GM19240 (cell line): ENCODE measurements at regions not wholly inside any gene's neighbourhood (a gene's known extent, or its start where the extent isn't known, plus 50 kb on each side); places are given as distances from the start of the nearest gene placed in this dataset.

Experiments
- DNase-seq: peaks from one replicate; pipeline ENCODE4 v3.0.0; 2011; ENCODE audit warnings: low spot score; ENCODE audit not compliant: insufficient read length

DNA sequence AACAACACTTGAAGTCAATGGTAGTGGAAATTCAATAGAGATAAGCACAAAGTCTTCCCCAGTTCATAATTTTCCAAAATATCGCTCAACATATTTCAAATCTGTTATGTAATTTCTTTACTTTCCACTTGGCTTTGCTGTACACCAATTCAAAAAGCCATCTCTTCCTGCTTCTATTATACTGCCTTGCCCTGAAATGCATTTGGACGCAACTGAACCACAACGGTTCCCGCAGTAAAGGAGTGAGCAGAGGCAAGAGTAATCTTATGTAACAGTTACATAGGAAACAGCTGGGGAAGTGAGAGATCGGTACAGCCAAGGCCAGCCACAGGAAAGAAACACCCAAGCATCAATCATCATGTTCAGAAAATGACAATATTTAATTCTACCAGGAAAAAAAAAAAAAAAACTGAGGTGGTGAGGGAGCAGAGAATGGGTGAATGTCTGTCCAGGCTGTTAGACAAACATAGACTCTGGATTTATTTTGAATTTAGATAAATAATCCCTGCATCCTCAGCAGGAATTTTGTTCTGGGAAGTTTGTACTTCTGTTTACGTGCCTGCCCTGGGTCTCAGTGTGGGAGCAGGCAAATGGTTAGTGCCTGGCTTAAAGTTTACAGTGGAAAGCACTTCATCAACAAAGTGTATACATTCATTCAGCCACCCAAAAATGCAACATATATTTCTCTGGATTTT is 392.2 kb downstream of the ETS1 start:
- no peak for DNase-seq

DNA sequence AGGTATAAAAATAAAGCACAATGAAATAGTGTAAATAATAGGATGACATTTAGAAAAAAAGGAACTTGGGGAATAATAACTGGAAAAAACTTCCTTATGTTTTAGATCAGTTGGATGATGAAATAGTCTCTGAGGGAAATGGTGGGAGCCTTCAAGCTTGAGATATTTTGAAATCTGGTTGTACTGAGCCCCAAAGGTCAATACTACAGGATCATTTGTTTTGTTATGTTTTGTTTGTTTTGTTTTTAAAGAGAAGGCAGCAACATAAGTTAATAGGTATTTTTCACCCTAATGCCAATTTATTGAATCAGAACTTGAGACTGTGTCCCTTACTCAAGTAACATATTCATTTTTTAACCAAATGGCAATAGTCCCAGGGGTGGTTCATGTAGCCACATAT is 393.1 kb downstream of the ETS1 start:
- no peak for DNase-seq

DNA sequence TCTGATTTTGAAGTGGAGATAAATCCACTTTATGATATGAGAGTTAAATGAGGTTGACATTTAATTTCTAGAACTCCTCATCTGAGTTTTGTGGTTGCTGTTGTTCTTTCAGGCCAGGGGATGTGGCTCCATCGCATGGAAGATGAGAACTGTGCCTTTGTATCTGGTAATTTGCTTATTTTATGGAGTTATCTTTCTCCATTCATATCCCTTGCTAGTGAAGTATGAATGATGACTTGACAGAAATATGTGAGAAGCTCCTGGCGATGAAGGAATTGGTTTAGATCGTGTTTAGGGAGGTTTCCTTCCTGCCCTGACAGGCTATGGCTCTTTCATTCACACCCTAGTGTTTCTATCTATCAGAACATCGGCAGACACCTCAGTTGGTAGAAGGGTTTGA is 393.7 kb downstream of the ETS1 start:
- DNase-seq, result no peak

DNA sequence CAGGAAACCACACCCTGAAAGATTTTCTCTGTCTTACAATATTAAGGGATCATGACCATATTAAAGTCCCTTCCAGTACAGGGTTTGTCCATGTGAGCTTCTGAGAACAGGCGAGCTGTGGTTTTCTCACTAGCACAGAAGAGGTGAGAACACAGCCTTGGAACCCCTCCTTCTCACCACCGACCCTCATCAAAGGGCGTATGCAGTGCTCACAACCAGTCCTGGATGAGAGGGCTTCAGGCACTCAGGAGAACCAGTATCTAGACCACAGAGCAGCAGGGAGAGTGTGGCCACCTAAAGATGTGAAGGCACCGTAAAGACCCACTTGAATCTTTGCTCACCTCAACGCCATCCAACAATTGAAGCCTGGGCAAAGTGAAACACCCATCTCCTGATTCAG is 397.0 kb downstream of the ETS1 start:
- DNase-seq, result no peak

DNA sequence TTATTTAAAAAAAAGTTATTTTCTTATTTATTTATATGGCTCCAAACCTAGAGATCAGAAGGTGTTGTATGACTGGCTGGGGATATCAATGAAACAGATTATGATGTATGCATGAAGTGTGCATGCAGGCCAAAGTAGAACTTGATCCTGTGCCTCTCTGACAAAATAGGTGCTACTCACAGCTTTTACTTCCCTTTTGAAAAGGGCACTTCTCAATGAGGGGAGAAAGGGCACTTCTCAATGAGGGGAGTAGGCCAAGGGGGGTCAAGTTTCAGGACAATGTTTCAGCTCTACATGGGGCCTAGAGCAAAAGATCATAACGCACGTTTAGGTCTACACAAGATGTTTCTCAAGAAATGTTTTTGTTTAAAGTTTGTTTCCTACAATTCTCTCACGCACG is 397.5 kb downstream of the ETS1 start:
- no peak for DNase-seq

DNA sequence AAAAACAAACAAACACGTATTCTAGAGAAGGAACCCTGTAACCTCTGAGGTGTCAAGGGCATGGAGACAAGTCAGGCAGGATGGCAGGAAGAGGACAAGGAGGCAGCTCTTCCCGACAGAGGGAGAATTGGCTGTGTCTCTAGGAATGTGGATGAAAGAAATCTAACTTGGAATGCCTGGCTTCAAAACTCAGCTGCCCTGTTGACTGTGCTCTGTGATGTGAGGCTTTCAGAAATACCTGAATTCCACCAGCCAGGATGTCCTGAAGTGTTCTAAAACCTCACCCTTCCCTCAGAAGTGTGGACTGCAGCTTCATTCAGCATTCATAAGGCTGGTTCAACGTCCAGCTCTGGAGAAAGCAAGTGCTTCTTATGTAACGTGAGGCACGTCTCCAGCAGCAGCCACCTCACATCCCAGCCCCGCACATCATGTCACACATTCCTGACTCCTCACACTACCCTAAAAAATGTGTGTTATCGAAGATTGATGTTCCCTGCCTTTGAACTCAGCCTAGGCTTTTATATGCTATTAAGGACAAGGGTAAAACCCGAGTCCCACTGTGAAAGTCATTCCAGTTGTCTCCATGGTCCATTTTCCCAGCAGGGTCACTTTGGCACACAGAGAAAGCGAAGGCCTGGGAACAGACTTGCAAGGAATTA is 398.9 kb downstream of the ETS1 start:
- no peak for DNase-seq

DNA sequence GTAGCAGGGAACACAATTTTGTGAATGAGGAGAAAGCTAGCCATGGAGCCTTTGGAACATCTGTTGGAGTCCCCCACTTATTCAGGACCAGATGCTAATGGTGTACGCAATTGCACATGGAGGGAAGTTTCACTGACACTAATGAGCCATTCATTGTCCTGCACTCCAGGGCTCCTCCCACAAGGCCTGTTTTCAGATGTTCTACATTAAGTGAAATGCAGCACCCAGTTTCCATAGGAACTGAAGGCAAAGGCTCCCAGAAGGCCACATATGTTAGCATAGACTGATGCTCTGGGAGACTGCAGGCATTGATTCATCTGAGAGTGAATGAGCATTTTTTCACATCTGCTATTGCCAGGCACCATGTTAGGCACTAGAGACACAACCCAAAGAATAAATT is 399.5 kb downstream of the ETS1 start:
- no peak for DNase-seq

DNA sequence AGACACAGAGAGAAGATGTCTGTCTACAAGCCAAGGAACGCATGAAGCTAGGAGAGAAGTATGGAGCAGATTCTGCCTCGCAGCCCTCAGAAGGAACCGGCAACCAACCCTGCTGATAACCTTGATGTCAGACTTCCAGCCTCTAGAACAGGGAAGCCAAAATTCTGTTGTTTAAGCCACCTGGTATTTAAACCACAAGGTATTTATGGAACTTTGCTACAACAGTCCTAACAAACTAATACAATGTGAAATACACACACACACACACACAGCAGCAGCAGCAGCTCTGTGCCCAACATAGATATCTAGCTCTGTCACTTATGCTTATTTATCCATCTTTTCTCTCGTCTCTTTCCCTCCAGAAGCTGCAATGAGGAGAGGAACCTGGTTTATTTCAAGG is 400.0 kb downstream of the ETS1 start:
- DNase-seq, result no peak

DNA sequence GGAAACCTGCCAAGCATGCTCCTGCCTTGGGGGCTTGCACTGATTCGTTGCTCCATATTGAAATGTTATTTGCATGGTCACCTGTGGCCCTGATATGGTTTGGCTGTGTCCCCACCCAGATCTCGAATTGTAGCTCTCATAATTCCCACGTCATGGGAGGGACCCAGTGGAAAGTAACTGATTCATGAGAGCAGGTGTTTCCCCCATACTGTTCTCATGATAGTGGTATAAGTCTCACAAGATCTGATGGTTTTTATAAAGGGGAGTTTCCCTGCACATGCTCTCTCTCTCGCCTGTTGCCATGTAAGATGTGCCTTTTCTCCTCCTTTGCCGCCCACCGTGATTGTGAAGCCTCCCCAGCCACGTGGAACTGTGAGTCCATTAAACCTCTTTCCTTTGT is 402.4 kb downstream of the ETS1 start:
- no peak for DNase-seq

DNA sequence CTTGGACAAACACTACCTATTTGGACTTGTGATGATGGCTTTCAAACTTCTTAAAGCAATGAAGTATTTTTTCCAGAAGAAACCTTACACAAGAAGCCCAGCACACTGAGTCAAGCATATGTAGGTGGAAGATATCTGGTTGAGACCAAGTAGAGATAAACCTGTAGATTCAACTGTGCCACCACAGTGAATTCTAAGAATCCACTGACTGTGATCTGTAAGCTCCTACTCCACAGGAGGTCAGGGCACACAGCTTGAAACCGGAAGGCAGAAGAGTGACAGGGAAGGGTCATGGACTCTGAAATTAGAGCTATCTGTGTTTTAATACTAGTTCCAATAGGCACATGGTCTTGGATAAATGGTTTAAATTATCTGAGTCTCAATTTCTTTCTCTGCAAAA is 404.5 kb downstream of the ETS1 start:
- no peak for DNase-seq

DNA sequence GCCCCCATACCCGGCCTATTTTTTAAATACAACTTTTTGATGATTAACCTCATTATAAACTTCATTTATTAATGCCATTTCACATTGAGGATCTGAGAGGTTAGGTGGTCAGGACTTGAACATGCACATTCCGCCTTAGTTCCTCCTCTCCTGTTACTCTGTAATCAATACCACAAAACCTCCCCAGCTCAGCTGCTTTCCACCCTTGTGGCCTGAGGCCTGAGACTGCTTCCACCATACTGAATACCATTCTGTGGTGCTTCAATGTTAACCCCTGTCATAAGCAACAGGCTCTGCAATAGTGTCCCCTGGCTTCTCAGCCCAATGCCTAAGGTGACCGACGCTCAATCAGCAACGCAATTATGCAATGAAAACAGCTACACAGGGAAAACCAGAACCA is 405.4 kb downstream of the ETS1 start:
- DNase-seq, result no peak

DNA sequence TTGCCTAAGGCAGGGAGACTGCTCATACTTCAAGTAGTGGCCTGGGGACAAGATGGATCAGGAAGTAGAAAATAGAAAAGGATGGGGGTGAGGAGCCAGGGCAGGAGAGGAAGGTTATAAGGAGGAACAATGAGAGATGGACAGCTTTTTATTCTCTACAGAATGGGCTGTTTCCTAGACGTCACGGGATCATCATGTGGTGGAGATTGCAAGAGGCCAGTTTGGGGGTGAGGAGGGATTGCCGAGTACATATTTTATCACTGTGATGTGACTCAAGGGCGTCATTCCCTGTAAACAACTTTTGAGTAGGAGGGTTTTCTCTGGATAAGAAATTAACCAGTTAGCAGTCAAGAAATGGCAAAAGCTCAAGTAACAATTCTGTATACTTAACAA is 406.3 kb downstream of the ETS1 start:
- DNase-seq, result no peak

DNA sequence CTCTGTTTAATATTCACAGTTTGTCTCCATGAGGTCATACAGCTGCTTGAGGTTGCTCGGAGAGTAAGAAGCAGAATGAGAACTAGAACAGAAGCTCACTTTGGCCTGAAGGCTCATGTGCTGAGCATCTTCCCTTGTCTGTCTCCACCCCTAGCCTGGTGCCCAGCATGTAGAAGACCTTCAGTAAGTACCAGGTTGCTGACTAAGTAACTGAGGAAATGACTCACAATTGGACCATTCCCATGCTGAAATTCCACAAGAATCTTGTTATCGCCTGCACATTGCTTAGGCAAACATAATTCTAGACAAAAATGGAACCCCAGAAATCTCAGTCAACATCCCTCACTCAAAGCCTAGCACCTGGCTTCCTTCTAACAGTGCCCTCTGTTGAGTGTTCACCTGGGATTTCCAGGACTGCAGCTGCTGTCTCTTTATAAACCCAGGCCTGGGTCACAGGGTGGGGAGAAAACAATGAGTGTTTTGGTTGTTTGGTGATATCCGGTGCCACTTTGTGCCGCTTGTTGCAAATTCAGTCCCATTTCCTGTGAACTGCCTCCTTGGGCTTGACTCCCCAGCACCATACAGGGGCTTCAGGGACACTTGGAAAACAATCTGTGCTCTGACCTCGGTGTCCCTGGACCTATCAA is 406.8 kb downstream of the ETS1 start:
- no peak for DNase-seq

DNA sequence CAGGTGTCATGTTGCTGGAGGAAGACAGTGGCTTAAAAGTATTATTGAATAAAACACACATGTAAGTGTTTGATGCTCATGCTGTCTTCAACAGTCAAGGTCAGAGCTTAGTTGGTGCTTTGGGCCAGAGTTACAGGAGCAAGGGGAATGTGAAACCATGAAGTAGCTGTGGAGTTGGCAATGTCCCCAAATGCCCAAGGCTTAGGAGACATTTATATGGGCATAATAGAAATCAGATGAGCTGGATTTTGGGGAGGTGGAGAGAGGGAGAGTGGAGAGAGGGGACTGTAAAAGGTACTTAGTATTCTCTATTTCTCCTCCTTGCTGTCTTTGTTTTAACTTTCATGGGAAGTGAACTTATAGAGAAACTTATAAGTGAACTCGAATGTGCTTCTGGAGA is 407.8 kb downstream of the ETS1 start:
- no peak for DNase-seq

DNA sequence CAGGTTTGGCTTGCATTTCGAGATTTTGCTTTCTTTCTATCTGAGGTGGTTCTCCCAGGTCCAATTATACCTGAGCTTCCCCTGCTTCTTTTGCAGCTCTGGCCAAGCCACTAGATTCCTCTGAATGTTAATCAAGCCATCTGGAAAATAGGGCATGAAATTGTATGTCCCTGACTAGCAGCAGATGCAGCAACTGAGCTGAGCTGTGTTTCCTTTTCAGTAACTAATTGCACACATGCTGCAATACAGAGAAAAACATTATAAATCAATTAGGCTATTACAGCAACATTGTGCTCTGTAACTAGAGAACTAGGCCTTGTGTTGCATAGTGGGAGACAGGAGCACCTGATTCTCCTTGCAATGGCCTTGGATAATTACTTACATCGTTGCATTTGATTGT is 408.3 kb downstream of the ETS1 start:
- no peak for DNase-seq

DNA sequence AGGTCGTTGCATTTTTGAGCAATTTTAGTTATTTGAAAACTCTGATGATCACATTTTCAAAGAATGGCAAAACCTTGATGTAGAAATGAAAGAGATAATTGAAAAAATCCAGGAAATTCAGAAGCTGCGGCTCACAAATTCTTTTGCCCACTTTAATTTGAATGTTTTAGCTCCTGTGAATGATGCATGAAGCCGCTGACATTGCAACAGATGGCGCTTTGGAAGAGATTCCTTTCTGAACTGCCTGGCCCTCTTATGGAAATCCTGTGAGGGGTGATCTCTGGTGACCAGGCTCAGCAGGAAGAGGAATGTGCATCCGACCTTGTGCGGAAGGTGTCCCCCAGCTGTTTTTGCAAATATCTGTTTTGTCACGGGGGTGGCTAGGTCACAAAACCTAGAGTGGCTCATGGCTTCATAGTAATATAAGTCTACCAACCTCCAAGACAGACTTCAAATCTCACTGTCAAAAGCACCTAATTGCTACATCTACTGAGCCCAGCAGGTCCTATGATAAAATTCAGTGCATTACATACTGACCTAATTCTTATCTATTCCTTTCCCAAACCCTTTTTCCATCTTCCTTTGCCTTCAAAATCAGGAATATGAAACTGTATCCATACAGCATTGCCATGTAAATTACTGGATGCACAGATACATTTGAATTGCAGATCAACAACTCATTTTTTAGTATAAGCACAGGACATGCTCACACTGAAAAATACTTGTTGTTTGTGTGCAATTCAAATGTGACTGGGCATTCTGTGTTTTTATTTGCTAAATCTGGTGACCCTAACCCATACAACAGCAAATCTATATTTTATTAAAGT is 412.7 kb downstream of the ETS1 start:
- no peak for DNase-seq

DNA sequence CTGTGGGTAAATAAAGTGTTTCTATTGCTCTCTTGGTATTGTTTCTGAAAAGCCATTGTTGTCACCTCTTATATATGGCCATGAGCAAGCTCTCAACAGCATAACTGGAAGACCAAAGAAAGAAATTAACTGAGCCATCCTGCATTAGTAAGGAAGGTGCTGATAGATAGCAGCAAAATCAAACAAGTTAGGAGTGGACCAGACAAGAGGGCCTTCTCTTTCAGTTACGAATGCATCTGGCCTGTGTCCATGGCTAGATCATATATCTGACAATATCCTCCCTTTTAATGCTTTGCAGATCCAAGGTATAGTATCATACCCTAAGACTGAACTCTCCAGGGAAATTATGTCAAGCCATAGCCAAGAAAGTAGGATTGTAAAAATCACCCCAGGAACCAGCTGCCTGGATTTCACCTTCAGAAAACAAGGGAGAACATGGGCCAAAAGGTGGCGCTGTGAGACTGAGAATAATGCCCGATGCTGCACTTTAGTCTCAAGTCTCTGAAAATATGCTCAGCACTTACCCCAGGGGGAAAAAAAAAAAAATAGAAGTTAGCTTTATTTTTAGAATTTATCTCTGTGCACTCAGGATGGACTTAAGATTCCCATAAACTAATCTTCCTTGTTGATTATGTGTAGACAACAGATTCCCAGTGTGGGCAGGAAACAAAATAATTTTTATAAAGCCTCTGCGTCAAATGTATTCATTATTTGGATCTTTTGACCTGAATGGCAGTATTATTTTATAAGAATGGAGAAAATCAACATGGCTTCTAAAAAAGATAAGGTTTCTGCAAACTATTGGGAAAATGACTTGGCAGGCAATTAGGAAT is 415.1 kb downstream of the ETS1 start:
- peak; percentile 15 for DNase-seq

DNA sequence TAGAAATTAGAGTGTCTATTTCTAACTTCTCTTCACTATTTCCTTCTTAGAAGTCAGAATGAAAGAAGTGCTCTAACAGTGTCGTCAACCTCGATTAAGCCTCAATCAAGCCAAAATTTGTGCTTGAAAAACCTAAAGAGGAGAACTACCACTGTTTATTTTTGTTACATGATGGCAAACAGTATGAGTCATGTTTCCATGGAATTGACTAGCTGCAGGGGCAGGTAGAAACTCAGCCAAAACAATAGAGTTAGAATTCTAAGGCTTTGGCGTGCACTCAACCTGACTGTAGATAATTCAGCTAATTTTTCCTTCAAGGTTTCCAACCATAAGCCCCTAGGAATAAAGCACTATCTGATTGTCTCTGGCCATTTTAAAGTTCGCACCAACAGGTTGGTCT is 415.9 kb downstream of the ETS1 start:
- DNase-seq, result no peak

DNA sequence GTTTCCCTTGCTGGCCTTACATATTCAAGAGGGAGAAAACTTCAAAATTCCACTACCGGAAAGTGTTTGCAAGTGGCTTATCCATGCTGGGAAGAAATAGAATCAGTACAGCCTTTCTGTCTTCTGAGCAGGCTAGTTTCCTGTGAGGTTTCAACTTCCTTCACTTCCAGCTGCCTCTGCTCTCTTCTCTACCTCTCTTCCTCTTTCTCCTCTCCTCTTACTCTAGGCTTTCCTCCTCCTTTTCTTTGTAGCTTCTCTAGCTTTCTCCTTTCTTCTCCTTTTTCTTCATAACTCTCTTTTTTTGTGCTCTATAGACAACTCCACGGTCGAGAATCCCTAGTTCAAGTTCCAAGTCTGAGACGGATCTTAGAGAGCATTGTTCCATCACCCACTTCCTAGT is 421.8 kb downstream of the ETS1 start:
- DNase-seq, result no peak

DNA sequence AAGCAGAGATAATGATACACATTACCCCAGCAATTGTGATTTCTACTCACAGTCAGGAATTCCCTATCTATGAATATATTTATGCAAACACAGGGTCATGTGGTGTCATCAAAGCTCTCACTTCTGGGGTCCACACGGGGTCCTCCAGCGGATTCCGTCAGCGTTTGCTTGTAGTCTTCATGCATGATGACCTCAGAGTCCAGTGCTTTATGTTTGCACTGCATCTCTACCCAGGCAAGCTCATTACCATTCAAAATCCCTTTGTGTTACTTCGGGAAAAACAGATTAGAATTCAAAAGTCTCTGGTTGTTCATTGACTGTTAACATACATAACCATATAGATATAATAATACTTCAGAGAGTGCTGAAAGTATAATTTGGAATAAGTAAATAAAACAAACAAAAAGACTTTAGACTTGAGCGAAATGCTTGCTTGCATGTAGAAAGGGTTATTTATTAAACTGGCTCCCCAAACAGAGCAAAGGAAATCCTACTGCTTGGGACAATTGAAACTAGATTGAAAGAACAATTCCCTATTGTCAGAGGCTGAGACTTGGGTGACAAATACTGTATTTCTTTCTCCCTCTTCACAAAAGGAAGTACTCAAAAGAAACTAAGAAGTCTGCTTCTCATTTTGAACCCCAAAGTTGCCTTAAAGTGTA is 423.1 kb downstream of the ETS1 start:
- DNase-seq, result no peak

DNA sequence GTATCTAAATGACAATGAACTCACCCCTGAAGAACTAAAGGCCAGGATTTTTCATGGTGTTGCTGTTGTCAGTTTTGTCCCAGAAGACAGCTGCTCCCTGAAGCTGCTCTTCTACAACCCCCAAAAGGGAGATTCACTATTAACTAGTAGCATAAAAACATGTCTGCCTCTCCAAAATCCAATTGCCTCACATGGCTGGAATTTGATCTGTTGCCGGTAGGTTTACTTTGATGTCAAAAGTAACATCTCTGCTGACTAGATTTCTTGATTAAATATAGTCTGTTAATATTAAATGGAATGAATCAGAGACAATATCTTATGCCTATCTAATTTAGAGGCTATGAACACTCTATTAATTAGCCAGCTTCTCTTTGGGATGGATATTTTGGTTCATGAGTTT is 425.4 kb downstream of the ETS1 start:
- no peak for DNase-seq
